HepG2 (cell line): ENCODE measurements at regions not wholly inside any gene's neighbourhood (a gene's known extent, or its start where the extent isn't known, plus 50 kb on each side); places are given as distances from the start of the nearest gene placed in this dataset.

ENCODE experiments used
- ATAC-seq: fragments of 200-7000 bp; cut with Tn5 transposase; 3 replicates; pipeline ENCODE4 v1.9.1; 2020; ENCODE audit warnings: mild to moderate bottlenecking, moderate library complexity
- BruUV-seq: library from RNA; stranded (reverse); fragments of 400-500 nt; replicated peaks from 2 replicates; lab custom pipeline; 2021; lab: Mats Ljungman, UMichigan
- CTCF ChIA-PET: fragments of 300-600 bp; formaldehyde crosslinking; extraction: SDS; loops from one replicate; lab custom pipeline; 2021; ENCODE audit warnings: low total read pairs, inconsistent platforms, low intra/inter-chr PET ratio; lab: Yijun Ruan, JAX
- POLR2A ChIA-PET: fragments of 350-600 bp; sonication (Branson Sonifier 250); formaldehyde crosslinking; loops from one replicate; lab custom pipeline; 2020; ENCODE audit warnings: antibody characterized with exemption, inconsistent platforms; lab: Yijun Ruan, JAX
- DNase-seq: peaks from one replicate; pipeline ENCODE4 v3.0.0-alpha.2; 2015; ENCODE audit warnings: low spot score
- FAIRE-seq: peaks from 3 replicates; lab custom pipeline; 2011; peaks lifted over from hg19 to GRCh38; lab: Jason Lieb, UNC
- H2AFZ ChIP-seq: one replicate; pipeline ENCODE4 v1.6.1; 2011; ENCODE audit warnings: low read length, inconsistent platforms
- H3K27ac ChIP-seq: fragments of 300-600 bp; 3 replicates; pipeline ENCODE4 v1.8.0; 2011; ENCODE audit warnings: mixed run types, mild to moderate bottlenecking, mixed read lengths, low read length, inconsistent platforms; ENCODE audit not compliant: insufficient read depth; ENCODE audit errors: extremely low read length
- H3K27me3 ChIP-seq, 2 experiments: fragments of 200-600 bp in 1 of 2; 2 replicates in 1 of 2; 3 replicates in 1 of 2; pipeline versions ENCODE4 v1.6.0 to v1.8.0; 2011; ENCODE audit warnings: low read length in 2 of 2, mild to moderate bottlenecking in 2 of 2, moderate library complexity in 2 of 2, inconsistent platforms in 1 of 2; ENCODE audit not compliant: insufficient read depth in 2 of 2, control insufficient read depth in 1 of 2
- H3K36me3 ChIP-seq, 2 experiments: fragments of 200-600 bp in 1 of 2; replicated peaks in 1 of 2; 2 replicates in 1 of 2; 3 replicates in 1 of 2; pipeline versions ENCODE4 v1.5.1 to v1.8.0; 2011; ENCODE audit warnings: low read length in 2 of 2, inconsistent platforms in 1 of 2; ENCODE audit not compliant: insufficient read depth in 2 of 2, control insufficient read depth in 1 of 2
- H3K4me1 ChIP-seq: 2 replicates; pipeline ENCODE4 v1.5.1; 2012; ENCODE audit warnings: low read length, inconsistent platforms; ENCODE audit not compliant: insufficient read depth
- H3K4me2 ChIP-seq: 2 replicates; pipeline ENCODE4 v1.6.0; 2011; ENCODE audit warnings: low read depth, low read length, inconsistent platforms
- H3K4me3 ChIP-seq, 3 experiments: fragments of 200-600 bp in 1 of 3; sonication (generic), shearing (Covaris generic) in 1 of 3; replicated peaks in 1 of 3; 2 replicates each; pipeline ENCODE4 v1.5.1; 2011 to 2016; ENCODE audit warnings: low read length in 3 of 3, inconsistent platforms in 2 of 3, low read depth in 2 of 3, mild to moderate bottlenecking in 2 of 3, control low read depth in 1 of 3, mixed read lengths in 1 of 3; ENCODE audit not compliant: insufficient read depth in 1 of 3
- H3K79me2 ChIP-seq: one replicate; pipeline ENCODE4 v1.6.1; 2011; ENCODE audit warnings: low read length, inconsistent platforms; ENCODE audit not compliant: insufficient read depth
- H3K9ac ChIP-seq: 2 replicates; pipeline ENCODE4 v1.6.0; 2011; ENCODE audit warnings: mild to moderate bottlenecking, low read depth, low read length, inconsistent platforms; ENCODE audit not compliant: insufficient read depth
- H3K9me3 ChIP-seq: 2 replicates; pipeline ENCODE4 v1.5.1; 2012; ENCODE audit warnings: mild to moderate bottlenecking, low read length
- H4K20me1 ChIP-seq: 2 replicates; pipeline ENCODE4 v1.6.0; 2011; ENCODE audit warnings: inconsistent platforms, mild to moderate bottlenecking, low read length, moderate library complexity; ENCODE audit not compliant: insufficient read depth
- CREB1 ChIP-seq, 2 experiments: fragments of 450-650 bp in 1 of 2; IDR thresholded peaks; 2 replicates each; pipeline ENCODE4 v1.6.1; 2016 to 2017; ENCODE audit warnings: control low read depth in 1 of 2, mild to moderate bottlenecking in 1 of 2, missing compliant biosample characterization in 1 of 2, missing genetic modification characterization in 1 of 2
- NFE2 ChIP-seq: sonication (generic); formaldehyde crosslinking; IDR thresholded peaks from 2 replicates; pipeline ENCODE4 v1.4.0; 2020; ENCODE audit warnings: missing genetic modification reagents
- PREB ChIP-seq: sonication (generic); formaldehyde crosslinking; IDR thresholded peaks from 2 replicates; pipeline ENCODE4 v1.4.0; 2020; ENCODE audit warnings: missing genetic modification reagents
- ZNF142 ChIP-seq: sonication (generic); formaldehyde crosslinking; IDR thresholded peaks from 2 replicates; pipeline ENCODE4 v1.4.0; 2020; ENCODE audit warnings: missing genetic modification reagents
- WGBS: methylation state at CpG from one replicate; pipeline ENCODE4 v1.1.6; 2017; ENCODE audit warnings: low lambda C conversion rate; 5-methylcytosine and 5-hydroxymethylcytosine counted together
- in situ Hi-C: cut with HindIII; loops from 2 replicates; pipeline ENCODE4 v1.10.0; 2017; ENCODE audit warnings: low pct_unique_long_range_greater_than_20kb; ENCODE audit not compliant: extremely low pct_ligation_motif_present
- intact Hi-C: fragments of 100-400 bp; cut with micrococcal nuclease; formaldehyde crosslinking; loops from one replicate; pipeline ENCODE4 v1.10.0; 2022; ENCODE audit not compliant: unreplicated experiment

GRCh38 chr1:57945045-57945444 is 521.2 kb upstream of the DAB1 start:
- intact Hi-C loops, result no loop called here
- no peaks in the 10 kb centered on the region for H4K20me1 ChIP-seq
- H3K9ac ChIP-seq, result no peak overlapping the region
- CTCF ChIA-PET, result no interaction called here
- in situ Hi-C loops, result no loop called here
- H3K79me2 ChIP-seq, result no peaks in the 10 kb centered on the region
- H3K9me3 ChIP-seq, result no peaks in the 10 kb centered on the region
- TF ChIP-seq CREB1 (IDR thresholded peaks at IDR 0.05) (peak; percentile 84), CREB1 (CRISPR knock-in tag; IDR thresholded peaks at IDR 0.05) (no peak), NFE2 (no peak), ZNF142 (no peak), PREB (CRISPR knock-in tag) (no peak)
- TF ChIP-seq, all 625 proteins: peak for 1
- H2AFZ ChIP-seq, result no peak overlapping the region
- FAIRE-seq (no peak), ATAC-seq (no peak), DNase-seq (no peak)
- no TSS peak for BruUV-seq
- no peaks in the 10 kb centered on the region for H3K36me3 ChIP-seq
- no peak overlapping the region for H3K4me2 ChIP-seq
- H3K4me3 ChIP-seq, result no peak overlapping the region
- H3K27ac ChIP-seq, result no peak overlapping the region
- H3K4me1 ChIP-seq, result no peaks in the 10 kb centered on the region
- POLR2A ChIA-PET, result no interaction called here
- H3K27me3 ChIP-seq, result no peaks in the 10 kb centered on the region
- WGBS, result 2% methylated on average over 4 of the region's 4 CpGs
